ENCODE measurements at regions not wholly inside any gene's neighbourhood (a gene's known extent, or its start where the extent isn't known, plus 50 kb on each side); places are given as distances from the start of the nearest gene placed in this dataset.

GRCh38 chr9:17900606-17901005, 321.7 kb downstream of the SH3GL2 start:
- H3K9me1 ChIP-seq (ENCODE audit: insufficient read depth, low read length) = no peaks in the 10 kb centered on the region
- H2AFZ ChIP-seq (replicated peaks; ENCODE audit: low read length, poor library complexity) = no peak overlapping the region
- no peak overlapping the region for H2AK5ac ChIP-seq (ENCODE audit: low read depth, low read length)
- no peak overlapping the region for H3K56ac ChIP-seq (ENCODE audit: extremely low read depth, insufficient read depth, low read length)
- no peaks in the 10 kb centered on the region for H3K9me3 ChIP-seq (ENCODE audit: control insufficient read depth, insufficient read depth, low read length)
- TF ChIP-seq USF2 (IDR thresholded peaks at IDR 0.05; ENCODE audit: low read depth, low read length) (no peak), CEBPB (IDR thresholded peaks at IDR 0.05; ENCODE audit: low read depth, low read length) (no peak), NFE2L2 (IDR thresholded peaks at IDR 0.05; ENCODE audit: low read depth, low read length) (no peak), CTCF (conservative IDR thresholded peaks at IDR 0.05; ENCODE audit: low read depth, low read length) (no peak), RCOR1 (IDR thresholded peaks at IDR 0.05; ENCODE audit: insufficient replicate concordance, low read length) (no peak)
- H3K79me1 ChIP-seq (ENCODE audit: low read depth in 1 of 2, low read length in 2 of 2) = no peaks in the 10 kb centered on the region
- no peaks in the 10 kb centered on the region for H3K4me1 ChIP-seq (ENCODE audit: control insufficient read depth, insufficient read depth, low read length)
- no peaks in the 10 kb centered on the region for H3K36me3 ChIP-seq (ENCODE audit: control insufficient read depth, insufficient read depth, low read length)
- no TSS peak for BruUV-seq (replicated peaks)
- H4K5ac ChIP-seq (ENCODE audit: low read depth, low read length) = no peak overlapping the region
- CTCF ChIA-PET = no interaction called here
- H2AK9ac ChIP-seq (replicated peaks; ENCODE audit: low read depth, low read length, poor library complexity) = no peak overlapping the region
- no peak overlapping the region for H3K27ac ChIP-seq (ENCODE audit: insufficient read depth, low read length)
- ATAC-seq (ENCODE audit: low read depth) = no peak; the same call in 1 of the 2 replicates
- POLR2A ChIA-PET (ENCODE audit: unreplicated experiment) = no interaction called here
- H4K8ac ChIP-seq (ENCODE audit: low read depth in 2 of 2, low read length in 2 of 2) = no peak overlapping the region
- no peak overlapping the region for H3K4ac ChIP-seq (ENCODE audit: low read depth, low read length)
- H3K14ac ChIP-seq (replicated peaks; ENCODE audit: low read depth, low read length) = no peak overlapping the region
- H3K9ac ChIP-seq (ENCODE audit: low read depth, low read length) = no peak overlapping the region
- no peak overlapping the region for H3K4me3 ChIP-seq (ENCODE audit: insufficient read depth, low read depth, low read length)
- dilution Hi-C loops (cut with HindIII; ENCODE audit: low sequenced_read_pairs, unreplicated experiment) (no loop called here), in situ Hi-C loops (cut with MboI; ENCODE audit: low sequenced_read_pairs) (no loop called here), intact Hi-C loops (cut with micrococcal nuclease) (no loop called here)
- no peak overlapping the region for H3K23ac ChIP-seq (ENCODE audit: low read depth, low read length)
- no peak overlapping the region for H2BK20ac ChIP-seq (ENCODE audit: low read depth, low read length)
- no peak overlapping the region for H2BK15ac ChIP-seq (ENCODE audit: low read depth, low read length)
- no peak overlapping the region for H4K91ac ChIP-seq (ENCODE audit: insufficient read depth, low read depth, low read length)
- no CpG with 5 or more reads among the region's 7 CpGs for WGBS, 2 experiments (ENCODE audit: extremely low coverage in 2 of 2, insufficient read length in 1 of 2)
- H3K27me3 ChIP-seq (ENCODE audit: control insufficient read depth, insufficient read depth, low read length) = peaks cover 6% of the 10 kb centered on the region
- no peak overlapping the region for H3K4me2 ChIP-seq (ENCODE audit: low read depth, low read length)
- H2BK120ac ChIP-seq (ENCODE audit: low read depth, low read length) = no peak overlapping the region
- no peak overlapping the region for H2BK5ac ChIP-seq (ENCODE audit: low read depth, low read length, poor library complexity, severe bottlenecking)
- DNase-seq = peak; percentile 10
- H3K18ac ChIP-seq (ENCODE audit: low read depth, low read length) = no peak overlapping the region
- no peaks in the 10 kb centered on the region for H4K20me1 ChIP-seq (ENCODE audit: insufficient read depth, low read length)
